Keratinocyte (primary cell): ENCODE measurements at regions not wholly inside any gene's neighbourhood (a gene's known extent, or its start where the extent isn't known, plus 50 kb on each side); places are given as distances from the start of the nearest gene placed in this dataset.

Source experiments
- DNase-seq: peaks from one replicate; pipeline ENCODE4 v3.0.0-alpha.2; 2011; ENCODE audit warnings: low read depth, missing footprints, low spot score
- FAIRE-seq: peaks from 2 replicates; lab custom pipeline; 2011; peaks lifted over from hg19 to GRCh38; lab: Jason Lieb, UNC
- H2AFZ ChIP-seq: 2 replicates; pipeline ENCODE4 v1.6.0; 2012; ENCODE audit warnings: low read length, control low read depth, inconsistent platforms; ENCODE audit not compliant: control insufficient read depth
- H3K27ac ChIP-seq: 2 replicates; pipeline ENCODE4 v1.5.1; 2011; ENCODE audit warnings: low read length; ENCODE audit not compliant: control insufficient read depth, insufficient read depth
- H3K27me3 ChIP-seq: 3 replicates; pipeline ENCODE4 v1.6.0; 2011; ENCODE audit warnings: low read length; ENCODE audit not compliant: control insufficient read depth, insufficient read depth; ENCODE audit errors: extremely low read depth
- H3K36me3 ChIP-seq, 2 experiments: 2 replicates in 1 of 2; 3 replicates in 1 of 2; pipeline ENCODE4 v1.5.1; 2011; ENCODE audit warnings: low read length in 2 of 2, mild to moderate bottlenecking in 1 of 2; ENCODE audit not compliant: control insufficient read depth in 2 of 2, insufficient read depth in 2 of 2; ENCODE audit errors: extremely low read depth in 1 of 2
- H3K4me1 ChIP-seq: 3 replicates; pipeline ENCODE4 v1.5.1; 2011; ENCODE audit warnings: low read length; ENCODE audit not compliant: control insufficient read depth, insufficient read depth; ENCODE audit errors: extremely low read depth
- H3K4me2 ChIP-seq: 3 replicates; pipeline ENCODE4 v1.6.0; 2011; ENCODE audit warnings: low read depth, low read length; ENCODE audit not compliant: control insufficient read depth, insufficient read depth; ENCODE audit errors: extremely low read depth
- H3K4me3 ChIP-seq, 3 experiments: fragments of 200-600 bp in 1 of 3; sonication (generic) in 1 of 3; 2 replicates in 2 of 3; 3 replicates in 1 of 3; pipeline ENCODE4 v1.5.1; 2011 to 2016; ENCODE audit warnings: low read length in 3 of 3, mild to moderate bottlenecking in 3 of 3, control low read depth in 2 of 3, inconsistent platforms in 1 of 3, low read depth in 1 of 3, mixed read lengths in 1 of 3, mixed run types in 1 of 3, moderate library complexity in 1 of 3; ENCODE audit not compliant: control insufficient read depth in 2 of 3, insufficient read depth in 2 of 3; ENCODE audit errors: extremely low read depth in 1 of 3
- H3K79me2 ChIP-seq: 2 replicates; pipeline ENCODE4 v1.6.0; 2012; ENCODE audit warnings: low read length; ENCODE audit not compliant: control insufficient read depth, insufficient read depth
- H3K9ac ChIP-seq: 3 replicates; pipeline ENCODE4 v1.6.0; 2011; ENCODE audit warnings: low read length; ENCODE audit not compliant: control insufficient read depth, insufficient read depth; ENCODE audit errors: extremely low read depth
- H3K9me1 ChIP-seq: 3 replicates; pipeline ENCODE4 v1.6.0; 2011; ENCODE audit warnings: low read length; ENCODE audit not compliant: control insufficient read depth, insufficient read depth; ENCODE audit errors: extremely low read depth
- H3K9me3 ChIP-seq: 2 replicates; pipeline ENCODE4 v1.5.1; 2012; ENCODE audit warnings: low read depth, low read length; ENCODE audit not compliant: control insufficient read depth
- H4K20me1 ChIP-seq: 3 replicates; pipeline ENCODE4 v1.6.0; 2011; ENCODE audit warnings: low read length; ENCODE audit not compliant: control insufficient read depth, insufficient read depth; ENCODE audit errors: extremely low read depth
- EZH2 ChIP-seq: IDR thresholded peaks from one replicate; pipeline ENCODE4 v1.6.1; 2012; ENCODE audit warnings: inconsistent platforms, mild to moderate bottlenecking, low read length, moderate library complexity
- dilution Hi-C: fragments of 300-500 bp; cut with MboI; formaldehyde crosslinking; loops from one replicate; pipeline ENCODE4 v1.7.0; 2020; ENCODE audit warnings: low sequenced_read_pairs; ENCODE audit not compliant: extremely low pct_ligation_motif_present
- TF ChIP-seq, protein P1 (sequence below), 3 experiments: IDR thresholded peaks in 1 of 3; conservative IDR thresholded peaks in 1 of 3; optimal IDR thresholded peaks in 1 of 3; 2 replicates in 2 of 3; 3 replicates in 1 of 3; pipeline versions ENCODE3 to v1.5.1; 2011; ENCODE audit warnings: low read length in 3 of 3, mild to moderate bottlenecking in 3 of 3, moderate library complexity in 2 of 3, control low read depth in 1 of 3, inconsistent platforms in 1 of 3; ENCODE audit not compliant: insufficient read depth in 2 of 3; ENCODE audit errors: extremely low read depth in 1 of 3

DNA sequence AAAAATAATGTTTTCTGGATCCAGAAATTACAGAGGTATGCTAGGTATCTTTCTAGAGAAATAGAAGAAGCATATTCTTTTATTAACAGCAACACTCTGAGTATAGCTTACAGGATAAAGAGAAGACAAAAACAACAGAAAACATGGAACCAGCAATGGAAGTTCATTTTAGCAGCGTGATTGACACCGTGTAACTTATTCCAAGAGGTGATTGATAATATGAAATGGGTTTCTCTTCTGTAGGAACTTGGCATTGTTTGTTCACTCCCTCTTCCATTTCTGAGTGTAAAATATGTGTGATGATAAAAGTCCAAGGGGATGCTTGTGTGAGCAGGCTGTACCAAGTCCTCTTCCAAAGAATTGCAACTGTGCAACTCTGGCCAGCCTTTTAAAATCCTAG, 303.0 kb downstream of the COL12A1 start:
- H3K4me3 ChIP-seq, result no peak overlapping the region
- TF ChIP-seq, protein P1, sequence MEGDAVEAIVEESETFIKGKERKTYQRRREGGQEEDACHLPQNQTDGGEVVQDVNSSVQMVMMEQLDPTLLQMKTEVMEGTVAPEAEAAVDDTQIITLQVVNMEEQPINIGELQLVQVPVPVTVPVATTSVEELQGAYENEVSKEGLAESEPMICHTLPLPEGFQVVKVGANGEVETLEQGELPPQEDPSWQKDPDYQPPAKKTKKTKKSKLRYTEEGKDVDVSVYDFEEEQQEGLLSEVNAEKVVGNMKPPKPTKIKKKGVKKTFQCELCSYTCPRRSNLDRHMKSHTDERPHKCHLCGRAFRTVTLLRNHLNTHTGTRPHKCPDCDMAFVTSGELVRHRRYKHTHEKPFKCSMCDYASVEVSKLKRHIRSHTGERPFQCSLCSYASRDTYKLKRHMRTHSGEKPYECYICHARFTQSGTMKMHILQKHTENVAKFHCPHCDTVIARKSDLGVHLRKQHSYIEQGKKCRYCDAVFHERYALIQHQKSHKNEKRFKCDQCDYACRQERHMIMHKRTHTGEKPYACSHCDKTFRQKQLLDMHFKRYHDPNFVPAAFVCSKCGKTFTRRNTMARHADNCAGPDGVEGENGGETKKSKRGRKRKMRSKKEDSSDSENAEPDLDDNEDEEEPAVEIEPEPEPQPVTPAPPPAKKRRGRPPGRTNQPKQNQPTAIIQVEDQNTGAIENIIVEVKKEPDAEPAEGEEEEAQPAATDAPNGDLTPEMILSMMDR (optimal IDR thresholded peaks at IDR 0.05 in 1 of 3, IDR thresholded peaks at IDR 0.05 in 1 of 3, conservative IDR thresholded peaks at IDR 0.05 in 1 of 3; ENCODE audit: extremely low read depth in 1 of 3, insufficient read depth in 2 of 3, low read length in 3 of 3), result no peak
- TF ChIP-seq EZH2, result no peak
- dilution Hi-C loops, result no loop called here
- H3K27me3 ChIP-seq, result no peaks in the 10 kb centered on the region
- DNase-seq (no peak), FAIRE-seq (no peak)
- H4K20me1 ChIP-seq, result no peaks in the 10 kb centered on the region
- no peak overlapping the region for H2AFZ ChIP-seq
- H3K9me1 ChIP-seq, result no peaks in the 10 kb centered on the region
- peaks cover 6% of the 10 kb centered on the region for H3K4me1 ChIP-seq
- H3K36me3 ChIP-seq, result no peaks in the 10 kb centered on the region
- no peak overlapping the region for H3K27ac ChIP-seq
- no peak overlapping the region for H3K4me2 ChIP-seq
- H3K79me2 ChIP-seq, result no peaks in the 10 kb centered on the region
- H3K9ac ChIP-seq, result no peak overlapping the region
- no peaks in the 10 kb centered on the region for H3K9me3 ChIP-seq

DNA sequence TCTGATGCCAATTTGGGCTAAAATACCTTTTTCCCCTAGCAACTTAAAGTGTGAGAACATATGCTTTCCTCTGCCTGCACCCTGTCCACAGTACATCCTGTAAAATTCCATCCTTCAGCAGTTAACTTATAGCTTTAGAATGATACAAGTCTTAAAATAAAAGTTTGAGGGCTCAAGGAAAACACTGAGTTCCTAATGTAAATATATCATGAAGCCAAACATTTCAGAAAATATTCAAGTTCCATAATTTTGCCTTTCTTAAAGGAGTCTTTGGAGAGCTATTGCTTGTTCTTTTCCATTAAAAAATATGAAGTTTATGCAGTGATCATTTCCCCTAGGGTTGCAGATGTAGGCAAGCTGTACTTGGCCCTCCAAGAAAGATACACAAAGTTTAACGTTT, 303.8 kb downstream of the COL12A1 start:
- Histone ChIP-seq H3K9me1 (no peaks in the 10 kb centered on the region), H3K79me2 (no peaks in the 10 kb centered on the region), H3K4me1 (peaks cover 6% of the 10 kb centered on the region), H3K27ac (no peak overlapping the region), H3K4me3 (no peak overlapping the region), H3K9ac (no peak overlapping the region), H4K20me1 (no peaks in the 10 kb centered on the region), H2AFZ (no peak overlapping the region), H3K27me3 (no peaks in the 10 kb centered on the region), H3K9me3 (no peaks in the 10 kb centered on the region), H3K36me3 (no peaks in the 10 kb centered on the region), H3K4me2 (no peak overlapping the region)
- dilution Hi-C loops, result no loop called here
- no peak for FAIRE-seq
- no peak for DNase-seq
- TF ChIP-seq, protein P1 (optimal IDR thresholded peaks at IDR 0.05 in 1 of 3, IDR thresholded peaks at IDR 0.05 in 1 of 3, conservative IDR thresholded peaks at IDR 0.05 in 1 of 3; ENCODE audit: extremely low read depth in 1 of 3, insufficient read depth in 2 of 3, low read length in 3 of 3), result no peak
- no peak for TF ChIP-seq EZH2
